ENCODE measurements at regions not wholly inside any gene's neighbourhood (a gene's known extent, or its start where the extent isn't known, plus 50 kb on each side); places are given as distances from the start of the nearest gene placed in this dataset.

- Histone ChIP-seq H3K4me2 (ENCODE audit: low read depth, low read length, poor library complexity, severe bottlenecking) (no peak overlapping the region), H3K27ac (ENCODE audit: low read length) (no peak overlapping the region), H3K9me2 (replicated peaks; ENCODE audit: insufficient read depth, low read length) (no peaks in the 10 kb centered on the region), H3K4me3 (ENCODE audit: low read length) (no peak overlapping the region), H2AFZ (ENCODE audit: low read length) (no peak overlapping the region), H3K9ac (ENCODE audit: low read length) (no peak overlapping the region), H3K9me3 (ENCODE audit: low read length) (no peaks in the 10 kb centered on the region), H3K4me1 (ENCODE audit: low read length) (peaks cover 9% of the 10 kb centered on the region), H4K20me1 (ENCODE audit: insufficient read depth, low read depth, low read length) (no peaks in the 10 kb centered on the region), H3K27me3 (ENCODE audit: low read length) (no peaks in the 10 kb centered on the region), H3K79me2 (ENCODE audit: low read length) (no peaks in the 10 kb centered on the region), H3K36me3 (ENCODE audit: insufficient read depth, low read length) (no peaks in the 10 kb centered on the region)
- no peak for DNase-seq
Measured at GRCh38 chr3:64916937-64917336, 229.1 kb upstream of the ADAMTS9 start.

DNA sequence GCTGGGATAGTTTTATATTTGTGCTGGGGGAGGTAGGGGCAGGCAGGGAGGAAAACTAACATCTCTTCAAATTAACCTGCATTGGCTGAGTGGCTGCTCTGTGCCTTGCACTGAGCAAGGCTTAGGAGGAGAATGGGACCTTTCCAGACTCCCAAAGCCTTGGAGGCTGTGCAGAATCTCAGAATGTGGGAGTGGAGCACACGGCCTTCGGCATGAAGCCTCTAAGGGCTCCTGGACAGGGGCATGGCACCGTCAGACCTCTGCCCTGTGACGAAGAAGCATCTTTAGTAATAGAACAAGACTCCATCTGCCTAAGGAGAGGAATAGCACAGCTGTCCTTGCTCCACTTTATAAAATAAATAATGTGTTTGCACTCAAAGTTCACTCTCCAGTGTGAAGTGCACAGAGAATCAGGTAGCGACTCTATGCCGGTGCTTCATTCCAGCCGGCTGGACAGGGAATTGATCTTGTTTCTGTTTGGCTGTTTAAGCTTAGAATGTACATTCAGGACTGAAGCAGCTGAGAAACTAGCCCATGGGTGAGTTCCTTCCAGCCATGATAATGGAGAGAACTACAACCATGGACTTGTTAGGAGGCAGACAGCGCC, 228.5 kb upstream of the ADAMTS9 start:
- H3K4me2 ChIP-seq (ENCODE audit: low read depth, low read length, poor library complexity, severe bottlenecking) = no peak overlapping the region
- H3K4me3 ChIP-seq (ENCODE audit: low read length) = no peak overlapping the region
- no peaks in the 10 kb centered on the region for H3K9me3 ChIP-seq (ENCODE audit: low read length)

DNA sequence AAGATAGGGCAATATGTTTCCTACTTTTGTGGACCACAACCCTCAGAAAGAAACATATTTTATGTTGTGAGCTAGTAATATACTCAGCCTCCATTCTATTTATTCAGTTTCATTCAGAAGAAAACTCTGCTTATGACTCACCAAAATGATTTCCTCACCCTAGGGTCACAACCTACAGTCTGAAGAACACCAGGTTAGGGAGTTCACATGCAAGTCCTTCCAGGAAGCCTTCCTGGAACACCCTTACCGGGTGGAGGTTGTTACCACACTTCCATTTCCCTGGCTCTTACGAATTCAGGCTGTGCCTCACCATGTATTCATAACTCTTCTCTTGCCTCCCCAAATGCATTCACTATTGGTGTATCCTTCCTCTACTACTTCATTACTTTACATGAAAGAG, 228.0 kb upstream of the ADAMTS9 start:
- no peak for DNase-seq
- Histone ChIP-seq H3K27me3 (ENCODE audit: low read length) (no peaks in the 10 kb centered on the region), H3K9ac (ENCODE audit: low read length) (no peak overlapping the region), H3K79me2 (ENCODE audit: low read length) (no peaks in the 10 kb centered on the region), H2AFZ (ENCODE audit: low read length) (no peak overlapping the region), H3K4me1 (ENCODE audit: low read length) (peaks cover 9% of the 10 kb centered on the region), H3K9me2 (replicated peaks; ENCODE audit: insufficient read depth, low read length) (no peaks in the 10 kb centered on the region), H3K9me3 (ENCODE audit: low read length) (no peaks in the 10 kb centered on the region), H3K27ac (ENCODE audit: low read length) (no peak overlapping the region), H3K4me2 (ENCODE audit: low read depth, low read length, poor library complexity, severe bottlenecking) (no peak overlapping the region), H4K20me1 (ENCODE audit: insufficient read depth, low read depth, low read length) (no peaks in the 10 kb centered on the region), H3K36me3 (ENCODE audit: insufficient read depth, low read length) (no peaks in the 10 kb centered on the region), H3K4me3 (ENCODE audit: low read length) (no peak overlapping the region)

More for the DNA sequence above, 228.5 kb upstream of the ADAMTS9 start:
- no peak overlapping the region for H2AFZ ChIP-seq (ENCODE audit: low read length)
- H3K27ac ChIP-seq (ENCODE audit: low read length) = no peak overlapping the region
- no peaks in the 10 kb centered on the region for H3K27me3 ChIP-seq (ENCODE audit: low read length)
- no peaks in the 10 kb centered on the region for H3K36me3 ChIP-seq (ENCODE audit: insufficient read depth, low read length)
- no peaks in the 10 kb centered on the region for H3K9me2 ChIP-seq (replicated peaks; ENCODE audit: insufficient read depth, low read length)
- H4K20me1 ChIP-seq (ENCODE audit: insufficient read depth, low read depth, low read length) = no peaks in the 10 kb centered on the region
- no peaks in the 10 kb centered on the region for H3K79me2 ChIP-seq (ENCODE audit: low read length)
- peaks cover 9% of the 10 kb centered on the region for H3K4me1 ChIP-seq (ENCODE audit: low read length)
- H3K9ac ChIP-seq (ENCODE audit: low read length) = no peak overlapping the region
- no peak for DNase-seq

GRCh38 chr3:64913515-64913914, 225.7 kb upstream of the ADAMTS9 start:
- Histone ChIP-seq H3K27me3 (ENCODE audit: low read length) (no peaks in the 10 kb centered on the region), H3K9me2 (replicated peaks; ENCODE audit: insufficient read depth, low read length) (no peaks in the 10 kb centered on the region), H3K4me2 (ENCODE audit: low read depth, low read length, poor library complexity, severe bottlenecking) (no peak overlapping the region), H4K20me1 (ENCODE audit: insufficient read depth, low read depth, low read length) (no peaks in the 10 kb centered on the region), H3K4me1 (ENCODE audit: low read length) (peaks cover 9% of the 10 kb centered on the region), H3K36me3 (ENCODE audit: insufficient read depth, low read length) (no peaks in the 10 kb centered on the region), H3K4me3 (ENCODE audit: low read length) (no peak overlapping the region), H2AFZ (ENCODE audit: low read length) (no peak overlapping the region), H3K9ac (ENCODE audit: low read length) (no peak overlapping the region), H3K27ac (ENCODE audit: low read length) (no peak overlapping the region), H3K9me3 (ENCODE audit: low read length) (no peaks in the 10 kb centered on the region), H3K79me2 (ENCODE audit: low read length) (no peaks in the 10 kb centered on the region)
- DNase-seq = no peak

- H3K4me1 ChIP-seq (ENCODE audit: low read length) = peaks cover 9% of the 10 kb centered on the region
- no peaks in the 10 kb centered on the region for H4K20me1 ChIP-seq (ENCODE audit: insufficient read depth, low read depth, low read length)
- no peak overlapping the region for H3K9ac ChIP-seq (ENCODE audit: low read length)
- DNase-seq = no peak
- H3K36me3 ChIP-seq (ENCODE audit: insufficient read depth, low read length) = no peaks in the 10 kb centered on the region
- no peak overlapping the region for H3K4me3 ChIP-seq (ENCODE audit: low read length)
- no peaks in the 10 kb centered on the region for H3K79me2 ChIP-seq (ENCODE audit: low read length)
- no peak overlapping the region for H3K4me2 ChIP-seq (ENCODE audit: low read depth, low read length, poor library complexity, severe bottlenecking)
- H3K27ac ChIP-seq (ENCODE audit: low read length) = no peak overlapping the region
- H3K9me2 ChIP-seq (replicated peaks; ENCODE audit: insufficient read depth, low read length) = no peaks in the 10 kb centered on the region
- H2AFZ ChIP-seq (ENCODE audit: low read length) = no peak overlapping the region
- H3K27me3 ChIP-seq (ENCODE audit: low read length) = no peaks in the 10 kb centered on the region
- no peaks in the 10 kb centered on the region for H3K9me3 ChIP-seq (ENCODE audit: low read length)
Measured at GRCh38 chr3:64911138-64911537, 223.3 kb upstream of the ADAMTS9 start.

- no peaks in the 10 kb centered on the region for H3K79me2 ChIP-seq (ENCODE audit: low read length)
- no peak overlapping the region for H3K27ac ChIP-seq (ENCODE audit: low read length)
- H3K4me1 ChIP-seq (ENCODE audit: low read length) = peaks cover 9% of the 10 kb centered on the region
- no peak overlapping the region for H3K4me3 ChIP-seq (ENCODE audit: low read length)
- no peaks in the 10 kb centered on the region for H3K9me2 ChIP-seq (replicated peaks; ENCODE audit: insufficient read depth, low read length)
- H3K36me3 ChIP-seq (ENCODE audit: insufficient read depth, low read length) = no peaks in the 10 kb centered on the region
- no peaks in the 10 kb centered on the region for H4K20me1 ChIP-seq (ENCODE audit: insufficient read depth, low read depth, low read length)
- DNase-seq = no peak
- H3K4me2 ChIP-seq (ENCODE audit: low read depth, low read length, poor library complexity, severe bottlenecking) = no peak overlapping the region
- H3K9me3 ChIP-seq (ENCODE audit: low read length) = no peaks in the 10 kb centered on the region
- H3K9ac ChIP-seq (ENCODE audit: low read length) = no peak overlapping the region
- H3K27me3 ChIP-seq (ENCODE audit: low read length) = no peaks in the 10 kb centered on the region
- H2AFZ ChIP-seq (ENCODE audit: low read length) = no peak overlapping the region
Measured at GRCh38 chr3:64909757-64910467, 222.1 kb upstream of the ADAMTS9 start.

- H3K4me3 ChIP-seq (ENCODE audit: low read length) = no peak overlapping the region
- H2AFZ ChIP-seq (ENCODE audit: low read length) = no peak overlapping the region
- no peaks in the 10 kb centered on the region for H4K20me1 ChIP-seq (ENCODE audit: insufficient read depth, low read depth, low read length)
- H3K27ac ChIP-seq (ENCODE audit: low read length) = no peak overlapping the region
- no peaks in the 10 kb centered on the region for H3K9me2 ChIP-seq (replicated peaks; ENCODE audit: insufficient read depth, low read length)
- H3K27me3 ChIP-seq (ENCODE audit: low read length) = no peaks in the 10 kb centered on the region
- no peaks in the 10 kb centered on the region for H3K36me3 ChIP-seq (ENCODE audit: insufficient read depth, low read length)
- no peaks in the 10 kb centered on the region for H3K9me3 ChIP-seq (ENCODE audit: low read length)
- H3K4me1 ChIP-seq (ENCODE audit: low read length) = peaks cover 3% of the 10 kb centered on the region
- no peak overlapping the region for H3K4me2 ChIP-seq (ENCODE audit: low read depth, low read length, poor library complexity, severe bottlenecking)
- no peak overlapping the region for H3K9ac ChIP-seq (ENCODE audit: low read length)
- no peak for DNase-seq
- H3K79me2 ChIP-seq (ENCODE audit: low read length) = no peaks in the 10 kb centered on the region
Measured at GRCh38 chr3:64909011-64909410, 221.2 kb upstream of the ADAMTS9 start.

- Histone ChIP-seq H3K4me2 (ENCODE audit: low read depth, low read length, poor library complexity, severe bottlenecking) (no peak overlapping the region), H3K27ac (ENCODE audit: low read length) (no peak overlapping the region), H4K20me1 (ENCODE audit: insufficient read depth, low read depth, low read length) (no peaks in the 10 kb centered on the region), H3K4me1 (ENCODE audit: low read length) (no peaks in the 10 kb centered on the region), H3K4me3 (ENCODE audit: low read length) (no peak overlapping the region), H3K9me3 (ENCODE audit: low read length) (no peaks in the 10 kb centered on the region; the same call in 1 of the 2 replicates), H3K79me2 (ENCODE audit: low read length) (no peaks in the 10 kb centered on the region), H3K9me2 (replicated peaks; ENCODE audit: insufficient read depth, low read length) (no peaks in the 10 kb centered on the region; the same call in 1 of the 2 replicates), H3K36me3 (ENCODE audit: insufficient read depth, low read length) (no peaks in the 10 kb centered on the region), H2AFZ (ENCODE audit: low read length) (no peak overlapping the region), H3K27me3 (ENCODE audit: low read length) (no peaks in the 10 kb centered on the region), H3K9ac (ENCODE audit: low read length) (no peak overlapping the region)
- DNase-seq = no peak
Measured at GRCh38 chr3:64908251-64908685, 220.5 kb upstream of the ADAMTS9 start.
